ENCODE measurements at regions not wholly inside any gene's neighbourhood (a gene's known extent, or its start where the extent isn't known, plus 50 kb on each side); places are given as distances from the start of the nearest gene placed in this dataset.

GRCh38 chr2:66017763-66018162, 417.2 kb upstream of the MEIS1 start:
- Histone ChIP-seq H2AK5ac (ENCODE audit: low read depth, low read length) (no peak overlapping the region), H3K56ac (replicated peaks; ENCODE audit: insufficient read length, low read depth, low read length) (no peak overlapping the region), H4K5ac (ENCODE audit: insufficient read length, low read depth, low read length) (no peak overlapping the region), H4K20me1 (replicated peaks in 1 of 2; ENCODE audit: control insufficient read depth in 1 of 2, insufficient read depth in 2 of 2, low read length in 2 of 2) (no peaks in the 10 kb centered on the region), H3K9me3 (ENCODE audit: insufficient read depth in 2 of 2, low read depth in 1 of 2, low read length in 1 of 2) (no peaks in the 10 kb centered on the region), H4K91ac (replicated peaks; ENCODE audit: insufficient read length, low read length) (no peak overlapping the region), H3K36me3 (ENCODE audit: control insufficient read depth in 2 of 4, insufficient read depth in 4 of 4, low read length in 3 of 4) (no peaks in the 10 kb centered on the region), H3K4me2 (ENCODE audit: insufficient read depth in 1 of 2, low read depth in 2 of 2, low read length in 2 of 2) (no peak overlapping the region), H3K79me1 (ENCODE audit: low read depth, low read length) (no peaks in the 10 kb centered on the region), H2BK12ac (ENCODE audit: low read depth, low read length) (no peak overlapping the region), H3K9ac (replicated peaks in 1 of 4; ENCODE audit: extremely low read depth in 1 of 4, low read depth in 3 of 4, low read length in 3 of 4) (no peak overlapping the region), H2BK120ac (replicated peaks; ENCODE audit: low read depth, low read length) (no peak overlapping the region), H3K27me3 (replicated peaks in 1 of 4; ENCODE audit: control insufficient read depth in 3 of 4, extremely low read depth in 1 of 4, insufficient read depth in 3 of 4, low read length in 3 of 4) (no peaks in the 10 kb centered on the region), H3K18ac (ENCODE audit: extremely low read depth, low read length) (no peak overlapping the region), H3K4me1 (replicated peaks in 1 of 4; ENCODE audit: control insufficient read depth in 3 of 4, insufficient read depth in 4 of 4, low read length in 3 of 4) (no peaks in the 10 kb centered on the region), H2BK5ac (ENCODE audit: low read depth, low read length) (no peak overlapping the region), H2AFZ (ENCODE audit: low read length) (no peak overlapping the region), H3K27ac (ENCODE audit: low read depth, low read length) (no peak overlapping the region), H3K14ac (ENCODE audit: insufficient read length) (no peak overlapping the region), H2BK20ac (ENCODE audit: low read length) (no peak overlapping the region), H3K4ac (replicated peaks; ENCODE audit: insufficient read length, low read depth, low read length) (no peak overlapping the region), H3K4me3 (ENCODE audit: extremely low read depth in 1 of 4, insufficient read depth in 2 of 4, low read depth in 3 of 4, low read length in 4 of 4) (no peak overlapping the region), H3K23ac (ENCODE audit: insufficient read length) (no peak overlapping the region), H3K23me2 (ENCODE audit: low read depth, low read length) (no peaks in the 10 kb centered on the region), H2BK15ac (ENCODE audit: low read length) (no peak overlapping the region), H3K79me2 (ENCODE audit: control insufficient read depth in 1 of 2, insufficient read depth in 2 of 2, low read length in 2 of 2) (no peaks in the 10 kb centered on the region), H4K8ac (ENCODE audit: extremely low read depth, insufficient read depth, low read length) (no peak overlapping the region)
- 93% methylated on average over 2 of the region's 2 CpGs; no CpG with 5 or more reads in 1 of the 2 experiments for WGBS, 2 experiments (ENCODE audit: extremely low coverage in 1 of 2, insufficient coverage in 1 of 2, insufficient read length in 1 of 2, insufficient replicate concordance in 2 of 2, low coverage in 1 of 2, low lambda C conversion rate in 2 of 2, missing lambda C conversion rate in 1 of 2)
- DNase-seq (ENCODE audit: low read depth in 1 of 2, low spot score in 2 of 2) (no peak), FAIRE-seq (no peak)
- CTCF ChIA-PET (ENCODE audit: partially characterized antibody) = interaction anchor here (0.6 to 0.9 kb wide), 2 partner anchors 13 to 52 kb away, joined by 3 to 4 read pairs; no protein-coding TSS in a partner anchor
- POLR2A ChIA-PET (ENCODE audit: partially characterized antibody) = no interaction called here
- TF ChIP-seq EP300 (IDR thresholded peaks at IDR 0.05; ENCODE audit: borderline replicate concordance in 1 of 2, low read depth in 2 of 2, low read length in 2 of 2) (no peak), RAD21 (IDR thresholded peaks at IDR 0.05 in 1 of 2, conservative IDR thresholded peaks at IDR 0.05 in 1 of 2; ENCODE audit: low read depth in 2 of 2, low read length in 2 of 2) (no peak), HDAC6 (IDR thresholded peaks at IDR 0.05; ENCODE audit: low read depth, low read length) (no peak), USF2 (IDR thresholded peaks at IDR 0.05; ENCODE audit: low read length) (no peak)
